Activated T-cell treated with anti-CD3 and anti-CD28 coated beads, Interleukin-2, amount 50 U/mL, for 24 hours (primary cell): ENCODE measurements at regions not wholly inside any gene's neighbourhood (a gene's known extent, or its start where the extent isn't known, plus 50 kb on each side); places are given as distances from the start of the nearest gene placed in this dataset.

Experiments used
- DNase-seq: peaks from one replicate; pipeline ENCODE4 v3.0.0-alpha.2; 2020
- H3K27ac Mint-ChIP-seq: 2 replicates; pipeline ENCODE4 v1.8.0; 2020; ENCODE audit warnings: mild to moderate bottlenecking, mixed read lengths
- H3K27me3 Mint-ChIP-seq: 2 replicates; pipeline ENCODE4 v1.8.0; 2020; ENCODE audit warnings: mixed read lengths
- H3K36me3 Mint-ChIP-seq: 2 replicates; pipeline ENCODE4 v1.8.0; 2020; ENCODE audit warnings: low read depth, mixed read lengths
- H3K4me1 Mint-ChIP-seq: 2 replicates; pipeline ENCODE4 v1.8.0; 2020; ENCODE audit warnings: low read depth, mixed read lengths
- H3K4me3 Mint-ChIP-seq: 2 replicates; pipeline ENCODE4 v1.8.0; 2020; ENCODE audit warnings: mild to moderate bottlenecking, moderate library complexity, mixed read lengths
- H3K9me3 Mint-ChIP-seq: 2 replicates; pipeline ENCODE4 v1.8.0; 2020; ENCODE audit warnings: mixed read lengths

DNA sequence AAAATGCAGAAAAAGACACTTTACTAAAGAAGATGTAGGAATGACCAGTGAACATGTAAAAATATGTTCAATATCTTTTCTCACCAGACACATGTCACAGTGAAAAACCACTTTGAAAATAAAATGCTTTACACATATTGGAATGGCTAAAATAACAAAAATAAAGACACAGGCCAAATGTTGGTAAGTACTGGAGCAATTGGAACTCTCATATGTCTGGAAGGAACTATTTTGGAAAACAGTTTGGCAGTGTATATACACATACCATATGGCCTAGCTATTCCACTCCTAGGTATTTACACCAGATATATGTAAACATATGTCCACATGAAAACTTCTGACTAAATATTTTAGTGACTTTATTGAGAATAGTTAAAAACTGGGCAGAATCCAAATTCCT is 927.2 kb downstream of the BRINP3 start:
- no peaks in the 10 kb centered on the region for H3K36me3 Mint-ChIP-seq
- no peak overlapping the region for H3K27ac Mint-ChIP-seq
- peaks cover 3% of the 10 kb centered on the region for H3K9me3 Mint-ChIP-seq
- H3K4me1 Mint-ChIP-seq = no peaks in the 10 kb centered on the region
- DNase-seq = no peak
- H3K4me3 Mint-ChIP-seq = no peak overlapping the region
- H3K27me3 Mint-ChIP-seq = no peaks in the 10 kb centered on the region

- no peak for DNase-seq
- Mint-ChIP-seq H3K4me1 (no peaks in the 10 kb centered on the region), H3K4me3 (no peak overlapping the region), H3K36me3 (no peaks in the 10 kb centered on the region), H3K27ac (no peak overlapping the region), H3K27me3 (no peaks in the 10 kb centered on the region), H3K9me3 (peaks cover 29% of the 10 kb centered on the region)
Measured at GRCh38 chr1:189563784-189564183, 913.9 kb downstream of the BRINP3 start.

DNA sequence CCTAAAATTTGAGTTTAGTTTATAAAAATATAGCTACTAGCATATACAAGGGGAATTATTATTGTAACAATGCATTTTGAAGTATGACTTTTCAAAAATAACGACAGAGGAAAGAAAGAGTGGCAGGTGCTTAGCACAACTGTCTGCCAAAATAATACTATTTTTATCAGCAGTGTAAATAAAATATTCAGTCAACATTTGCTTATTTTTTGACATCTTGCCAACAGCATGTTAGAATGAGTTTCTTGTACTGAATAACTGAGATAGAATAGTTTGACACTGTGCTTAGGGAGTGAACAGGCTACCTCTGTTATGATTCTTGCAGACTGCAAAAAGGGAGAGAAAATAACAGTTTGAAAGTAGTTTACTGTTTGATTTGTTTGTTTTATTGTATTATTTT is 909.8 kb downstream of the BRINP3 start:
- DNase-seq = no peak
- Mint-ChIP-seq H3K4me1 (no peaks in the 10 kb centered on the region), H3K27ac (no peak overlapping the region), H3K9me3 (peaks cover 19% of the 10 kb centered on the region), H3K4me3 (no peak overlapping the region), H3K27me3 (no peaks in the 10 kb centered on the region), H3K36me3 (no peaks in the 10 kb centered on the region)

GRCh38 chr1:189596197-189596596 is 881.5 kb downstream of the BRINP3 start:
- Mint-ChIP-seq H3K9me3 (peaks cover 20% of the 10 kb centered on the region), H3K27ac (no peak overlapping the region), H3K27me3 (no peaks in the 10 kb centered on the region), H3K36me3 (no peaks in the 10 kb centered on the region), H3K4me1 (no peaks in the 10 kb centered on the region), H3K4me3 (no peak overlapping the region)
- no peak for DNase-seq

- no peak overlapping the region for H3K4me3 Mint-ChIP-seq
- H3K27me3 Mint-ChIP-seq = no peaks in the 10 kb centered on the region
- no peak overlapping the region for H3K27ac Mint-ChIP-seq
- peaks cover 17% of the 10 kb centered on the region for H3K9me3 Mint-ChIP-seq
- H3K36me3 Mint-ChIP-seq = no peaks in the 10 kb centered on the region
- DNase-seq = no peak
- H3K4me1 Mint-ChIP-seq = no peaks in the 10 kb centered on the region
Measured at GRCh38 chr1:189597083-189597482, 880.6 kb downstream of the BRINP3 start.

- Mint-ChIP-seq H3K4me3 (no peak overlapping the region), H3K9me3 (peaks cover 12% of the 10 kb centered on the region), H3K27ac (no peak overlapping the region), H3K36me3 (no peaks in the 10 kb centered on the region), H3K27me3 (no peaks in the 10 kb centered on the region), H3K4me1 (no peaks in the 10 kb centered on the region)
- DNase-seq = no peak
Measured at GRCh38 chr1:189605226-189605625, 872.4 kb downstream of the BRINP3 start.

GRCh38 chr1:189606047-189606446 is 871.6 kb downstream of the BRINP3 start:
- Mint-ChIP-seq H3K4me3 (no peak overlapping the region), H3K36me3 (no peaks in the 10 kb centered on the region), H3K4me1 (no peaks in the 10 kb centered on the region), H3K9me3 (peaks cover 8% of the 10 kb centered on the region), H3K27me3 (no peaks in the 10 kb centered on the region), H3K27ac (no peak overlapping the region)
- DNase-seq = no peak

DNA sequence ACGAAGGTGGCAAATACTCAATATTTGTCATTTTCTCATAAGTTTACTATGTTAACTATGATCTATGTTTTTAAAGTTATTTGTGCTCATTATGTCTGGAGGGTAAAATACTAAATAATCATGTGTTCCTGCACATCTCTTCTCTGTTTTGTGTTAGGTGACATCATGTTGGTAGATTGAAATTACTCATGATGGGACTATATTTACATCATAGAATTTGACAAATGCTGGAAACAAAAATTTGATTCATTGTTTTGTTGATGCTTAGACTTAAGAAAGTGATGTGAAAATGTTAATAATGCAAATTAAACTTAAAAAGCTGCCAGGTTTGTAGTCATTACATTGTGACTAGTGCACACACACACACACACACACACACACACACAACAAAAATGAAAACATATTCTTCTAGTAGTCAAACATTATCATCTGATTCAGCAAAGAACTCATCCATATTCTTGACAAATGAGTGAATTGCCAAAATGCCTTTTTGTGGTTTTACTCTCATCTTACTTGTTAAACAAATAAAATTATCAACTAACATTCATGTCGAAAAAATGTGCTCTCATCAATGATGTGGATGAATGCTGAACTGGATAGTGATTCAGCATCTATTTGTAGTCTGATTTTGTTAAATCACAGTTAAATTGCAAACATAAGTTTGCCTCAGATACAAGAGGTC is 870.7 kb downstream of the BRINP3 start:
- Mint-ChIP-seq H3K36me3 (no peaks in the 10 kb centered on the region), H3K27ac (no peak overlapping the region), H3K27me3 (no peaks in the 10 kb centered on the region), H3K9me3 (peaks cover 8% of the 10 kb centered on the region), H3K4me3 (no peak overlapping the region), H3K4me1 (no peaks in the 10 kb centered on the region)
- DNase-seq = no peak

- no peak overlapping the region for H3K4me3 Mint-ChIP-seq
- H3K27me3 Mint-ChIP-seq = no peaks in the 10 kb centered on the region
- H3K4me1 Mint-ChIP-seq = no peaks in the 10 kb centered on the region
- no peak overlapping the region for H3K27ac Mint-ChIP-seq
- DNase-seq = no peak
- no peaks in the 10 kb centered on the region for H3K36me3 Mint-ChIP-seq
- peaks cover 8% of the 10 kb centered on the region for H3K9me3 Mint-ChIP-seq
Measured at GRCh38 chr1:189607477-189608096, 870.1 kb downstream of the BRINP3 start.

DNA sequence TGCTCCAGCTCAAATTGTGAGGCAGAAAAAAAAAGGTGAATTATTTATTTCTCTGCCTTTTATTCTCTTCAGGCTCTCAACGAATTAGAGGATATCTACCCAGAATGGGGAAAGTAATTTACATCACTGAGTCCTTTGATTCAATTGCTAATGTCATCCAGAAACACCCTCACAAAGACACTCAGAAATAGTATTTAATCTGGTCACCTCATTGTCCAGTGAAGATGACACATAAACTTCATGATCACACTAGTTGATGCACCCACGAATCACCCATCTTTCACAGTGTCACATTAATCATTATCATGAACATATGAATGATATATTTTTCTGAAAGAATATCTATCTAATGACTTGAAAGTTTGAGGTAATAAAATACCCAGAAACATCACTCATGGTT is 868.5 kb downstream of the BRINP3 start:
- Mint-ChIP-seq H3K36me3 (no peaks in the 10 kb centered on the region), H3K4me3 (no peak overlapping the region), H3K9me3 (peaks cover 8% of the 10 kb centered on the region), H3K4me1 (no peaks in the 10 kb centered on the region), H3K27ac (no peak overlapping the region), H3K27me3 (no peaks in the 10 kb centered on the region)
- DNase-seq = no peak

- Mint-ChIP-seq H3K36me3 (no peaks in the 10 kb centered on the region), H3K9me3 (peaks cover 18% of the 10 kb centered on the region), H3K4me3 (no peak overlapping the region), H3K4me1 (no peaks in the 10 kb centered on the region), H3K27me3 (no peaks in the 10 kb centered on the region), H3K27ac (no peak overlapping the region)
- DNase-seq = no peak
Measured at GRCh38 chr1:189616893-189617292, 860.8 kb downstream of the BRINP3 start.

DNA sequence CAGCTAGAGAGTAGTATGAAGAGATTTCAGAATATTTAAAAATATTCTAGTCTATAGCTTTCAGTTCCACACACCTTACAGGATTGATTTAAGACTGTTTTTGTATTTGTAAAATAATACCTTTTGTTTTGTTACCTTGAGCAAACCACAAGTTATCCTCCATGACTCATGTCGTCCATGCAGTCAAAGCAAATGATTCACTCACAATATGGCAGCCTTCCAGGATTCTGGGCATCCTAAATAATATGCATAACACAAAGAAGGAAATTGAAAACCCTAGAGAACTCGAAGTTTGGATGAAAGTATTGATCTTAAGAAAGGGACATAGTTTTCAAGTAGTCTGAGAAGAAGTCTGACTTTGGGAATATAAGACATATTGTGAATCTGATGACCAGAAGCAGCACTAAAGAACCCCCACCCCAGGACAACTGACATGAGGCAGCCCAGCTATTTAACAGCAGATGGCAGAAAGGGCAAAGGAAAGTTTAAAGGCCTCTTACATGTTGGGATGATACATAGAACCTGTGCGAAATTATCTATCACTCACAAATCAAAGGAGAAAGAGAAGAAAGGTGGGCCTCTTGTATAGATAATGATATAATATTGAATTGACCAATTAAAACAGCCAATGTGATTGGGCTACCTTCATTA is 857.9 kb downstream of the BRINP3 start:
- Mint-ChIP-seq H3K9me3 (peaks cover 19% of the 10 kb centered on the region), H3K27me3 (no peaks in the 10 kb centered on the region), H3K4me3 (no peak overlapping the region), H3K4me1 (no peaks in the 10 kb centered on the region), H3K27ac (no peak overlapping the region), H3K36me3 (no peaks in the 10 kb centered on the region)
- DNase-seq = no peak

GRCh38 chr1:189620471-189620870 is 857.2 kb downstream of the BRINP3 start:
- Mint-ChIP-seq H3K27me3 (no peaks in the 10 kb centered on the region), H3K4me1 (no peaks in the 10 kb centered on the region), H3K36me3 (no peaks in the 10 kb centered on the region), H3K4me3 (no peak overlapping the region), H3K27ac (no peak overlapping the region), H3K9me3 (peaks cover 18% of the 10 kb centered on the region)
- DNase-seq = no peak

DNA sequence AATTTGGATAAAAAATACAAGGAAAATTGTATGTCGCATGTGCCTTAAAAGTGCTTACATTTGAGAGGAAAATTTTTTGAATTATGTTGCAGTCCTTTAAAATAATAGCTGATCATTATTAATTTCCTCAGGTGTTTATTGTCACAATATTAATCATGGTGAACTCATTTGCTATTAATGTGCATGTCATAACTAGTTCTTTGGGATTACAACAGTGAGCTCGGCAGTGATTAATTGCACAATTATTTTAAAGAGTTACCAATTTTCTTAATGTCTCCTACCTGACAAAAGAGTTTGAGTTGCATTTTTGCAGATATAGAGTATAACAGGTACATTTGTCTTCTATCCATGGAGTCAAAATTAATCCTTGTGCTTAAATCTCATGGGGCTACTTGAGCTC is 854.3 kb downstream of the BRINP3 start:
- Mint-ChIP-seq H3K9me3 (peaks cover 11% of the 10 kb centered on the region), H3K36me3 (no peaks in the 10 kb centered on the region), H3K4me3 (no peak overlapping the region), H3K27me3 (no peaks in the 10 kb centered on the region), H3K27ac (no peak overlapping the region), H3K4me1 (no peaks in the 10 kb centered on the region)
- DNase-seq = no peak

DNA sequence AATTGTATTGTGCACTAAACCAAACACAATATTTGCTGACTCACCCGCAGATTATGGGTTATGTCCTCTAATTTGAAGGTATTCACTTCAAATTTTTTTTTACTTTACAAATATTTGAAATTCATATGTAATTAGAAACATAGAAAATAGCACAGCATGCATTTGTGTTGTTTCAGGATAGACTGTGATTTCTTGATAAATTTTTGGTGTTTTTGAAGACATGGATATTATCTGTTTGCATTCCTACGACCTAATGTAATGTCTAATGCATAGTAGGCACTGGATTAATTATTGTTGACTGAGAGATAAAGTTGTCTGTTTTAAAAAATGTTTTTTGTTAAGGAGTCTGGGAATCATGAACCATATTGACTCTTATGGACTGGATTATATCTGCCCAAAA is 850.2 kb downstream of the BRINP3 start:
- no peak overlapping the region for H3K4me3 Mint-ChIP-seq
- H3K27me3 Mint-ChIP-seq = no peaks in the 10 kb centered on the region
- no peaks in the 10 kb centered on the region for H3K4me1 Mint-ChIP-seq
- H3K36me3 Mint-ChIP-seq = no peaks in the 10 kb centered on the region
- H3K9me3 Mint-ChIP-seq = peaks cover 16% of the 10 kb centered on the region
- DNase-seq = no peak
- H3K27ac Mint-ChIP-seq = no peak overlapping the region
